Putamen (tissue), 1 donor: ENCODE measurements at regions not wholly inside any gene's neighbourhood (a gene's known extent, or its start where the extent isn't known, plus 50 kb on each side); places are given as distances from the start of the nearest gene placed in this dataset.

ENCODE experiments used
- DNase-seq: peaks from one replicate; pipeline ENCODE4 v3.0.0-alpha.2; 2016; ENCODE audit warnings: low spot score

DNA sequence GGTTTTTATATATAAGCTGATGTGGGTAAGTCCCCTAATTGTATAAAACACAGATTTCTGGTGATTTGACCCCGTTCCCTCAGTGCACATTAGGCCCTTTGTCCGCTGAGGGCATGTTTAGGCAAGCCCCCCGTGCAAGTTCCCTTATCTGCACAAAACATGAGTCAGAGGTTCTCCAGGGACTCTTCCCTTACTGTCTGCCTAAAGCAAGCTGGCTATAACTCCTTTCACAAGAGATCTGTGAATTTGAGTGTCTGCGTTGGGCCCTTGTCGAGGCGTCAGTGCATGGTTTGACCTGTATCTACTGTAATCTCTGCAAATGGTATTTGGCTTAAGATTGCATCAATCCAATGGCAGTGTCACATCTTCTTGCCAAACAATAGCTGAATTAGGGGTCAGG, 712.8 kb downstream of the CDH8 start:
- DNase-seq, result no peak

DNA sequence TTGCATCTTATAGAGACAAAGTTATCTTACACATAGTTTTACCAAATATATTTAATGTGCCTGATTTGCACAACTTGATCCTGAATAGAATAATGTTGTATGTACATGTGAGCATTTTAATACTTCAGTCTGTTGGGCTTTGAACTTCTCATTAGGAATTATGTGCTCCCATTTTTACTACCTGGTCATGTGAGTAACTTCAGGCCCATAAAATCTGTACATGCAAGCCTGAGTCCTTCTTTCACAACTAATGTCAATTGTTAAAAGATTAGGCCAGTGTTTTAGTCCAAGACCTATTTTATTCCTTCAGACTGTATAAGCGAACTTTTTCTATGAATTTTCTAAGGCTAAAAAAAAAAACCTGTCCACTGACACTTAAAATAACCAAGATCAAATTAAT, 715.4 kb downstream of the CDH8 start:
- no peak for DNase-seq

DNA sequence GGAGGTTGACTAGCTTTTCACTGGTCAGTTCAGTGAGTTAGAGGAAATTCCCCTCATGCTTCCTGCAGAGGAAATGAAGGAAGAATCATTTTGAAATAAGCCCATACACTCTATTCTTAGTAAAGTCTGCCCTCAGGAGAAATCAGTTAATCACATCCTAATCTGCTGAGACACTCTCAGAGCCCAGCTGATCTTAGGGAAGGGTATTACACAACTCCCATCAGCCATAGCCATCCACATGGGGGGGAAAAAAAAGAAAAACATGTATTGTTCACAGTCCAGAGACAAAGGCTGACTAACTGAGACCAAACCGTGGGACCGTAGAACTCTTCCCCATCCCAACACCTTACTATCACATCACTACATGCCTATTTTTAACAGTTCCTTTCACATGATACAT, 722.3 kb downstream of the CDH8 start:
- no peak for DNase-seq

DNA sequence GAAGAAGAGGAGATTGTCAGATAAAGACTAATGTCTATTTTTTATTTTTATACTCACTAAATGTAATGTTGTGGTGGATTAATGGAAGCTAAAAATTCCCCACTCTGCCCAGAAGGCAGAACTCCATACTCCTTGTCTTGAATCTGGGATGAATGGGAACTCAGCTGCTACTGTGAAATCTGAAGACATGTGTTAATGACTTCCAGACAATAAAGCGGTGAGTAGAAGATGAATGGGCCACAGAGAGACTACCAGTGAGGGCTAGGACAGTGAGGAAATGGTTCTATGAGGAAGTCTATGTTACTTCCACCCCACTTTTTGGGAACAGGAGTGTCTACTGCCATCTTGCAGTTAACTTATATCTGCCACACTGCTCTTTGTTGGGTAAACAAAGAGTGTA, 726.9 kb downstream of the CDH8 start:
- DNase-seq, result no peak

DNA sequence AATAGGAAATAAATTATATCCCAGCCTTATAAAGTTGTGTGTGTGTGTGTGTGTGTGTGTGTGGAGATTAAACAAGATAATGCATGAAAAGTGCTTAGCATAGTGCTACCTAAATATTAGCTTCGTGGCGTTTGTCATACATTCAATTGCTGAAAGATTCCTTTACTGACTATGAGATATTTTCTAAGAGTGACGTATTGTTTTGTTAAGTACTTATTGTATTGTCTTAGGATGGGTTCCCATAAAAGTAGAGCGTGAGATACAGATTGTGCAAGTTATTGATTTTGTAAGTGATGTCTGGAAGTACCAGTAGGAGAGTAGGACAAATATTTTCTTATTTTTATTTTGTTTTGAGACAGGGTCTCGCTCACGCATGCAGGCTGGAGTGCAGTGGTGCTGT, 730.0 kb downstream of the CDH8 start:
- no peak for DNase-seq

DNA sequence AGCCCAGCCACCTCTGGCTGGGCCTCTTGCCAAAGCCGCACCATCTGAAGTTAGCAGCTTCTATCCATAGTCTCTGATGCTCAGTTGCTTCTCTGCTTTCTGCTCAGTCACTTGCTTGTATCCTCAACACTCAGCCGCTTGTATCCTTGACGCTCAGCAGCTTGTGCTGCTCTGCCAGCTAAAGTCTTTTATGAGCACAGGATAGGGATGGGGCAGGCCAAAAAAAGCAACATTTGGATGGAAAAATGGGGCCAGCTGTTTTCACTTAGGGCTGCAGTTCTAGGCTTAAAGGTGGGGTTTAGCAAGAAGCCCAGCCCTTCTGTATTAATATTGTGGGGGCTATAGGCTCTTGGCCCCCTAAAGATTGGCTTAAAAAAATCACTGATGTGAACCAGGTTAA, 739.4 kb downstream of the CDH8 start:
- no peak for DNase-seq

DNA sequence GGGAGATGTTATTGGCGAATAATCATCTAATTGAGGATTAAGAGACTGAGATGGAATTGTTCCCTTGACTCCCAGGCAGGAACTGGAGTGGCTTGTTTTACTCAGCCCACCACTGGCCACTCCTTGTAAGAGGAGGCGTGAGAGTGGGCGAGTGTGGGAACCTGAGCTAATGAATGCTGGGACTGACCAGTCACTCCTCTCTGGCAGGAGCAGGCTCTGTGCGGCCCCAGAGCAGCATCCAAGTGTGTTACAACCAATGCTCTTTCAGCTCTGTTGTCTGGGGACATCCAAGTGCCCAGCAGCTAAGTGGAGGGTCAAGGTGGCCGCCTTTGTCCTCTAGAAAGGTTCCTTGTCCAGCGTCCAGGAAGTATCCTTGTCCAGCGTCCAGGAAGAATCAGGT, 739.9 kb downstream of the CDH8 start:
- no peak for DNase-seq

DNA sequence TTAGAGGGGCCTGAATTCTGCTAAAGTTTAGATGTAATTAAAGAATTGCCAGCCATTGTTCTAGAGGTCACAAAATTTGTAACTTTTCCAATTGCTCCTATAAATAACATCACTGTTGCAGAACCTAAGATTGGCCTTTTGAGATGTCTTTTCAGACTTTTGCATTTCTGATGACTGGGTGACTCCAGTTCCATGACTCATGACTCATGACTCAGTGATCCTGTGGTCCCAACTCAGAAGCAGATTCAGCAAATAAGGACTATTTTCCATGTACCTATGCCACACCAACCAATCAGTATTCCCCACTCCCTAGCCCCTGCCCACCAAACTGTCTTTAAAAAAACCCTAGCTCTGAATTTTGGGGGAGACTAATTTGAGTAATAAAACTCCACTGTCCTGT, 740.9 kb downstream of the CDH8 start:
- no peak for DNase-seq

DNA sequence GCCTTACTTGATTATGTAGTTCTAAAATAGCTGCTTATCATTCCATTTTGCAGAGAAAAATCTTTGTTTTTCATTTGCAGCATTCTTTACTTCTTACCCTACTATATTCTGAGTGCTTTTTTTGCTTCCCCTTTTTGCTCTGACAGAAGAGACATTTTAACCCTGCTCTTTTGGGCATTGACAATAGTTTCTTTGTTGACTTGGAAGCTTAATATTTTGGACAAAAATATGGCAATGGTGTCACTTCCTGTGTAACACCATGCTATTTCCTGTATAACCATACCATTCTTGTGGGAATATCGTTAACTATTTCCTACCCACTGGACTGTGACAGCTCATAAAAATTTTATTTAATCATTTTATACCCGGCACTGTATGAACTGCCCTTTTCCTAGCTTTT, 747.1 kb downstream of the CDH8 start:
- DNase-seq, result no peak

DNA sequence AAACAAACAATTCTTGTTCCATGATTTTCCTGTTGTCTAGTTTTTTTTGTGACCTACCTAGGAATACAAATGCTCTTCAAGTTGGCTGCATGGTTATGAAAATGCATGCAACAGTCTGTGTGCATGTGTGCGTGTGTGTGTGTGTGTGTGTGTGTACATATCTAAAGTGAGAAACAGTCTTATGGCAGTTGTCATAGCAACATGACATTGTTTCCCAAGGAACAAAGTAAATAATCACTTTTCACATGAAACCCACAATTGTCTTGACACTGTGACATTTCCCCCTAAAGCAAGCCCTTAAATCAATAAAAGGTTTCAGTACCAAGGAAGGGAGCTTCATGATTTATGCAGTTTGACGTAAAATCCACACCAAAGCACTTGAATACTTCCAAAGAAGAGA, 758.4 kb downstream of the CDH8 start:
- DNase-seq, result no peak

DNA sequence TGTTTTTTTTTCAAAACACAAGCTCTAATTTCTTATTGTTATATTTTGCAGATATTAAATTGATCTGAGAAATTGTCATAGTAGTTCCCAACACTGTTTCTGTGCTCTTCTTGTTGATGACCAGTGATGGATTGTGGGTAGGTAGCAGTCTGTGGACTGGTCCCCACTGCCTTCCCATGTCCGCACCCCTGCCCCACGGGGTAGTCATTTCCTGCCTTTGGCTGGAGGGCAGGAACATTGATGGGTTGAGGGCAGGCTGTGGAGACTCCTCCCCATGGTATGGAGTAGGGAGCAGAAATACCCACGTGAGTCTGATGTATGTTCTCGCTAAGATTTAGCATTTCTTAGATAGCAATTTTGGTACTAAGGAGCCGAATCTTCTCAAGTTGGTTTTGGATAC, 762.0 kb downstream of the CDH8 start:
- no peak for DNase-seq

DNA sequence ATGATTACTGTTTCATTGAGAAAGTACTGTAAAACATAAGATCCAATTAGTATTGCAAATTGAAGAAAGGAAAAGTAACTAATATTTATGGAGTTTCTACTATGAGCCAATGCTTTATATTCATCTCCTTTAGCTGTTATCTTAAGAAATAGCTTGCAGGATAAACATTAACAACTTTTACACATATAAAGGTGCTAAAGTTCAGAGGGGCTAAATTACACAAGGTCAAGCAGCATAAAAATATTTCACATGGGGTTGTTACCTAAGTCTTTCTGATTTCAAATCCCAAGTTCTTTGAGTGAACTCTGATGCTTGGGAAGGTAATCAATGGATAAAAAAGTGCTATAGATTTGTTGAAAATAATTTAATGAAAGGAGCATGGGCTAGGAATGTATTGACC, 765.5 kb downstream of the CDH8 start:
- no peak for DNase-seq

DNA sequence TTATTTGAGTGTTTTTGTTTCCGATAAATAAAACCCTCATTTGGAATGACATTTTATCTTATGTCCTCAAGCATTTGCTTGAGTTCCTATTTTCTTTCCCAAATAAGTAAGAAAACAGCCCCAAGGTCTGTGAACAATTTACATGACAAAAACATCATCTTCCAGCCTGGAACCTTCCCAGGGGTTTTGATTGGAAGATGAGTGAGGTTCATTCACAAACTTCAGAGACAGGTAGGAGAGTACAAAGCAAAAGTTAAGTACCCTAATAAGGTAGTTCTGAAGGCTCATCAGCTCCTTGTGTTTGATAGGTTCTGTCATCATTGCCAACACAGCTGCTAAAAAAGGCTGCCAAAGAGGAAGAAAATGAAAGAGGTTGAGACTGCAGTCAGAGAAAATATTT, 772.8 kb downstream of the CDH8 start:
- no peak for DNase-seq

DNA sequence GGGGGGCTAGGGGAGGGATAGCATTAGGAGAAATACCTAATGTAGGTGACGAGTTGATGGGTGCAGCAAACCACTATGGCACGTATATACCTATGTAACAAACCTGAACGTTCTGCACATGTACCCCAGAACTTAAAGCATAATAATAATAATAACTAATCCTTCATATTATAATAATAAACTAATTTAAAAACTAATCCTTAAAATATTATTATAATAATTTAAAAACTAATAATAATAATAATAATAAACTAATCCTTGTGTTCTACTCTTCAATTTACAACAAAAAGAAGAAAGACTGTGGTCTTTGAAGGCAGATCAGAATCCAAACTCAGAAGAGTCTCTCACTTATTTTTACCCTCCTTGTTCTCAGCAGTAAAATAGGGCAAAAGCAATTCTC, 774.9 kb downstream of the CDH8 start:
- DNase-seq, result no peak

DNA sequence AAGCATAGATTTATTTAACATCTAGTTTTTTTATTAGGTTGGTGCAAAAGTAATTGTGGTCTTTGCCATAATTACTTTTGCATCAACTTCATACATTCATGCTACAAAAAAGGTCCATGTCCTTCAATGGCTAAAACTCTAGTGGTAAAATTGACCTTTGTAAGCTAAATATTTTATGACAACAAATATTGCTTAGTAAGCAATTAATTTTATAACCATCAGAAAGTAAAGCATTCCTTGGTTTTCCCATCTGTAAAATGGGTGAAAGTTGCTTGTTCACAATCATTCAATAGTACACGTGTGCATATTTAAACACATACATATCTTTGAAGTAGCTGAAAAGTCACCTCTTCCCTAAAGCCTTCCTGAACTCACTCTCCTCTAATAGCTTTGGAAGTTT, 789.6 kb downstream of the CDH8 start:
- DNase-seq, result no peak

DNA sequence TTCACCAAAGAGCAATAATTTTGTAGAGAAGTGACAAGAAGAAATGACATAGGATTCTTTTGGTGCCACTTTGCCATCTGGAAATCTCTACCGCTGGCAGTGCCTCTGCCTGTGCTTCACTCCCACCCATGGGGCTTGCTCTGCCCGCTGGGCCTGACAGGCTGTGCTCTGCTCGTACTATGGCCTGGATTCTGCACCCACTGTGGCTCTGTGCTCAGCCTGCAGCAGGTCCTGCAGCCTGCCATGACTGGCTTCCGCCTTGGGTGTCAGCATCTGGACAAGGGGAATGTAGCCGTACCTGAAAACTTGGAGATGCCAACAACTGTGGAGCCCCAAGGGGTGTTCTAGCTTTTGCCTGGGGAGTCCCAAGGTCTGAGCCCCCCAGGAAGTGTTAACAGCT, 792.3 kb downstream of the CDH8 start:
- DNase-seq, result no peak

DNA sequence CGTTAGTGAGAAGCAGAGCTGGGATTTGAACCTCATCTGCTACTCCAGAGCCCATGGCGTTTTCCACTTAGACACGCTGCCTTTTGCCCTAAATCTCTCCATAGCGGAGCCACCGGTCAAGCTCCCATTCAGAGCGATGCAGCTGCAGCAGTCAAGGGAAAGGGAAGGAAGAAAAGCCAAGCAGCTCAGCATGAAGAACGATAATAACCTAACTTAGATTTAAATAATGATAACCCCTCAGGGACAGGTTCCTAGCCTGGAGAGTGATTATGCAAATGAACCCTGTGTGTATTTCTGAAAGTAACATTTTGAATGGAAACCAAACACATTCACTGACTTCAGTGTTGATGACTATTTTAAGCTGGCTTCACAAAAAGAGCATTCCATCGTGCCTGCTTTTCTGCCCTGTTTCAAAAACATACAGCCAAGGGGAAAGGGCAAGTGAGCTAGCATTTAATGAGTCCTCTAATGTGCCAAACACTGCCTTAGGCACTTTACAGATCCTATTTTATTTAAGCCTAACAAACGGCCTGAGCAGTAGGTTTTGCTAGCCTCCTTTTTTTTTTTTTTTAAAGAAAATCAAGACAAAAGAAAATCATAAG, 798.3 kb downstream of the CDH8 start:
- DNase-seq, result no peak

DNA sequence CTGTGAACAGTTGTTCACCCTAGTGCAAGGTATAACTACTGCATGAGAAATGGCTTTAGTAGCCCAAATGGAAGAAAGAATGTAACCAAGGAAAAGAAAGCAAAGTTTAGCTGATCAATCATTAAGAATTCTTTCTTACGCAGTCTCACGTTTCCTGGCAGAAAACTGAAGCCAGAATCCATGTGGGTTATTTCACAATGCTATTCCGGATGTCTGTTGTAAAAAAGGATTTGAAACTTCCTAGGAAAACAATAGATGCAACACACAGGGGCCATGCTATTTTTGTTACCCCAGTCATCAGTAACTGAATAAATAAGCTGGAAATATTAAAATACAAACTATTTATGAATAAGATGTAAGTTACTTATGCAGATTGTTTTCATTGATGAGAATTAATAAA, 802.5 kb downstream of the CDH8 start:
- DNase-seq, result no peak

DNA sequence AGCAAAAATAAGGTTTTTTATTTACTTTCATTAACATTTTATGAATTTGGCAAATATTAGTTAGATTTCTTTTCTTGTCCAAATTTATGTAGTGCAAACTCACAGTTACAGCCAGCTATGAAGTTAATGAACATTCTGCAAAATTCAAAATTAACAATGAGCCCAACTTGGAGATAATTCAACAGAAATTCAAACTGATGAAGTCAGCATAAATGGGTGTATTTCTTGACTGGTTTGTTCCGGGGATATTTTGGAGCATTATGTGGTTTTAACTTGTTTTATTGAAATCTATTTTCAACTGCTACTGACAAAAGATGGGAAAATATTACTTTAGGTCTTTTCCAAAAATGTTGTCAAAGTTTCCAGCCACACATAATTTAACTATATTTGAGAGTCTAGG, 807.9 kb downstream of the CDH8 start:
- DNase-seq, result no peak

DNA sequence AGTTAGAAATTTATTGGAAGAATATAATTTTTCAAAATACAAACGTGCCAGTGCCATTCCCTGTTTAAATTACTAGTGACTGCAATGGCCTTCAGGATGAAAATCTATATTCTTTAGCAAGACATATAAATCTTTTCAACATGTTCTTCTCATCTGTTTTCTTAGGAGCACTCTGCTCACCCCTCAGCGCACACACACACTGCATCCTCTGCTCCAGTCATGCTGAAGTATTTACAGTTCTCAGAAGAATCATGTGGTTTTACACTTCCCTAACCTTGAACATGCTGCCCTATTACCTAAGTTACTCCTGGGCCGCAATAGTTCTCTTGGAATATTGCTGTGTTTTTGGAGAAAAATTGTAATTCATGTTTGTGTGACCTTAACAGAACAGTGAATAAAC, 820.6 kb downstream of the CDH8 start:
- no peak for DNase-seq

DNA sequence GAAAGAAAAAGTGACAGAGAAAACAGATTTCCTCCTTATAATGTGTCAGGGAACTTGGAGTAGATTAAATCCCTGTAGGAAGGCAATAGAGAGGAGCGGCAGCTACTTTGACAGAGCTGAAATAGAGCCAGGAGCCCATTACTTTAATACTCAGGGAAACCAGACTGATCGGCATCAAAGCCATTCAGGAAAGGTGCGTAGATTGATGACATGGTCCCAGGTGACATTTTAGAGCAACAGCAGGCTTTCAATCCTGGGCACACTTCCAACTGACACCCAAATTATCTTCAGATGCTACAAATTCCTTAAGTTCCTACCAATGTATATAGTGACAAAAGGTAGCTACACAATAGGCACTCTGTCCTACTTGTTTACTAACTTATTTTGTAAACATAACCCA, 821.5 kb downstream of the CDH8 start:
- DNase-seq, result no peak

DNA sequence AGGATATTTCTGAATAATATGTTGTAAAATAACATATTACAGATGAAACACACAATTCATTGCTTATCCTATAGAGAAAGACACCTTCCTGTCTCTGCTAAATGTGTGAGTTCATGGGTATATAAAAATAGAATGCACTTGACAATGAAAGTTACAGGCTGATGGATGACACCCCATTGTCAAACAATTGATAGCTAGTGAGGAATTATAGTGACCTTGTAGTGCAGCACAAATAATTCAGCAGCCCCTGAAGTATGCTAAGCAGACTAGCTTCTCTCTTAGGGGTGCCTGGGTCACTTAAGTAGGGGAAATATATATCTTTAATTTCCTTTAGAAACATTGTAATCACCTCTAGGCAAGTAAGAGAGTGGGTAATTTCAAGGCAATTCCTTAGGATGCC, 826.2 kb downstream of the CDH8 start:
- DNase-seq, result no peak

DNA sequence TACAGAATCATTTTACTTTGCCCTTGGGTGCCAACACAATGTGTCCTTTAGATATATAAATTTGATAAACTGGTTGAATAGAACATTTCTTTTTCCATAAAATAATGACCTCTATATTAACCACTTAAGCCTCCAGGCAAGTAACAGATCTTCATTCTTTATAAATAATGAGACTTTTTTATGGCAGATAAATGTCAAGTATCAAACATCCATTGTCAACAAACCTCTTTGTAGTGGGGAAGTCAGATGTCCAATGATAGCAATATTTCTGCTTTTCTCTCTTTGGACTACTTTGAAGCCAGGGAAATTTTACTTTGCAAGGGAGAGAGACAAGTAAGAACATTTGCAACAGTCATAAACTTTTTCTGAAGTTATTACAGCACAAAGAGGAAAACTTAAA, 841.2 kb downstream of the CDH8 start:
- DNase-seq, result no peak

DNA sequence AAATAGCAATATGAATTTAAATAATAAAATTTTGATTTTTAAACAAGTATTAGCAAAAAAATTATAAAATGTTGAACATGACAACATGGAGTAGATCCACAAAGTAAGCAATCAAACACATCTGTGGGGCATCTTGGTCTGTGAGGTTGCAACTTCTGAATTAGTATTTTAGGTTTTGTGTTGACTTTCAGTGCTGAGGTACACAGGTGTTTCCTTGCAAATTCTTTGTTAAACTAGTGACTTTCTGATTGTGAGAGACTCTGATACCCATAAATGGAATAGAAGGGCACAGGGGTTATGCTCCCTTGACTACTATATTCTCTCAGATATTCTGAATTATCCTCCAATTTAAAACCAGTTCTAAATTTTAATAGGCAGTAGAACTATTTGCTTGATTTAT, 841.7 kb downstream of the CDH8 start:
- DNase-seq, result no peak

DNA sequence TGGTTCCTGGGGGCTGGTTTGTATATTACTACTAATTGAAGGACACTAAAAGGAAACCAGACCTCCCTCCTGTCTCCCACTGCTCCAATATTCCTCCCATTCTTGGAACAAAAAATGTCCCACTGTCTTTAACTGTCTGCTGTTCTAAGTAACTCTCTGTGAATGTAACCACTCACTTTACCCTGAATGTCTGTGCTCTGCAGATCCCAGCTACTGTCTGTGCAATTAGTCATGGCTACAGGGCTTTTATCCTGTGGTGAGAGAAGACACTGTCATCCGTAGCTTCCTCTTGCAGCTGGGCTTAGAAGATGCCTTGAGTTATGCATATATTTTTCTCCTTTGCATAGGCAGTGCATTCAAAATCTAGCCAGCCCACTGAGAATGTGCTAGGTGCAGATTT, 853.8 kb downstream of the CDH8 start:
- no peak for DNase-seq
